Ovary (tissue), 3 donors: ENCODE measurements at regions not wholly inside any gene's neighbourhood (a gene's known extent, or its start where the extent isn't known, plus 50 kb on each side); places are given as distances from the start of the nearest gene placed in this dataset.

Source experiments
- CTCF ChIP-seq, 3 donors: fragments of 450-650 bp in 2 of 3; fragments of 200-600 bp in 1 of 3; IDR thresholded peaks; one replicate each; pipeline versions ENCODE4 v1.5.1 to v1.8.0; 2016 to 2022; ENCODE audit warnings: antibody characterized with exemption in 3 of 3, mild to moderate bottlenecking in 1 of 3
- POLR2A ChIP-seq: fragments of 450-650 bp; IDR thresholded peaks from one replicate; pipeline ENCODE4 v1.6.1; 2017; ENCODE audit warnings: antibody characterized with exemption, mild to moderate bottlenecking, moderate library complexity
- donor health status: DM: no; HTN: no; CAD: no.

- TF ChIP-seq CTCF (IDR thresholded peaks at IDR 0.05) (no peak), POLR2A (no peak)
Observed at GRCh38 chr2:355773-356172, 67.9 kb upstream of the ALKAL2 start.
